M059J (cell line): ENCODE measurements at regions not wholly inside any gene's neighbourhood (a gene's known extent, or its start where the extent isn't known, plus 50 kb on each side); places are given as distances from the start of the nearest gene placed in this dataset.
A peak's percentile ranks its signal among the peaks of the same experiment; 100 is the strongest.

Experiments
- DNase-seq: peaks from one replicate; pipeline ENCODE4 v3.0.0-alpha.2; 2012; ENCODE audit warnings: low read depth

- DNase-seq: no peak
These were observed 73.8 kb upstream of the KCNG1 start for GRCh38 chr20:51096582-51097267.

- peak; percentile 39 for DNase-seq
These were observed 73.0 kb upstream of the KCNG1 start for GRCh38 chr20:51095633-51096521.

GRCh38 chr20:51094221-51094620, 71.3 kb upstream of the KCNG1 start:
- peak; percentile 27 for DNase-seq

GRCh38 chr20:51093240-51093763, 70.4 kb upstream of the KCNG1 start:
- peak; percentile 52 for DNase-seq

- DNase-seq: peak; percentile 30
These were observed 69.4 kb upstream of the KCNG1 start for GRCh38 chr20:51092338-51092737.

GRCh38 chr20:51091406-51092195, 68.7 kb upstream of the KCNG1 start:
- no peak for DNase-seq

GRCh38 chr20:51089840-51090239, 66.9 kb upstream of the KCNG1 start:
- DNase-seq: no peak

GRCh38 chr20:51089272-51089781, 66.4 kb upstream of the KCNG1 start:
- no peak for DNase-seq

GRCh38 chr20:51087266-51087665, 64.4 kb upstream of the KCNG1 start:
- DNase-seq: no peak

GRCh38 chr20:51085769-51086168, 62.9 kb upstream of the KCNG1 start:
- DNase-seq: no peak

- DNase-seq: no peak
These were observed 61.9 kb upstream of the KCNG1 start for GRCh38 chr20:51084593-51085377.

GRCh38 chr20:51083447-51083846, 60.5 kb upstream of the KCNG1 start:
- no peak for DNase-seq

GRCh38 chr20:51082988-51083387, 60.1 kb upstream of the KCNG1 start:
- no peak for DNase-seq

GRCh38 chr20:51080516-51080915, 57.6 kb upstream of the KCNG1 start:
- DNase-seq: no peak

GRCh38 chr20:51079488-51079887, 56.6 kb upstream of the KCNG1 start:
- DNase-seq: no peak

- DNase-seq: no peak
These were observed 54.8 kb upstream of the KCNG1 start for GRCh38 chr20:51077686-51078060.

GRCh38 chr20:51076786-51077685, 54.1 kb upstream of the KCNG1 start:
- no peak for DNase-seq

GRCh38 chr20:51074062-51074461, 51.2 kb upstream of the KCNG1 start:
- DNase-seq: no peak
